ENCODE measurements at regions not wholly inside any gene's neighbourhood (a gene's known extent, or its start where the extent isn't known, plus 50 kb on each side); places are given as distances from the start of the nearest gene placed in this dataset.
"Not testable (repeated sequence)": the region's sequence is repeated elsewhere in the genome, so short reads cannot be mapped to it uniquely, and the experiment has no call there.

GRCh38 chrX:9390121-9390520, 74.7 kb upstream of the TBL1X start:
- DNase-seq, result no peak

GRCh38 chrX:9390693-9391368, 74.0 kb upstream of the TBL1X start:
- no peak for DNase-seq

GRCh38 chrX:9392445-9392844, 72.4 kb upstream of the TBL1X start:
- DNase-seq, result no peak

GRCh38 chrX:9393571-9393970, 71.3 kb upstream of the TBL1X start:
- DNase-seq, result no peak

- no peak for DNase-seq
Observed at GRCh38 chrX:9394212-9394611, 70.6 kb upstream of the TBL1X start.

- no peak for DNase-seq
Observed at GRCh38 chrX:9396930-9397329, 67.9 kb upstream of the TBL1X start.

- DNase-seq, result no peak
Observed at GRCh38 chrX:9401051-9401450, 63.8 kb upstream of the TBL1X start.

- DNase-seq, result no peak
Observed at GRCh38 chrX:9403374-9403773, 61.5 kb upstream of the TBL1X start.

- not testable (repeated sequence) for DNase-seq
Observed at GRCh38 chrX:9405635-9406034, 59.2 kb upstream of the TBL1X start.

GRCh38 chrX:9410889-9411288, 54.0 kb upstream of the TBL1X start:
- not testable (repeated sequence) for DNase-seq

- DNase-seq, result not testable (repeated sequence)
Observed at GRCh38 chrX:9411682-9412081, 53.2 kb upstream of the TBL1X start.

GRCh38 chrX:9414416-9414815, 50.4 kb upstream of the TBL1X start:
- DNase-seq, result no peak
